ENCODE measurements at regions not wholly inside any gene's neighbourhood (a gene's known extent, or its start where the extent isn't known, plus 50 kb on each side); places are given as distances from the start of the nearest gene placed in this dataset.

DNA sequence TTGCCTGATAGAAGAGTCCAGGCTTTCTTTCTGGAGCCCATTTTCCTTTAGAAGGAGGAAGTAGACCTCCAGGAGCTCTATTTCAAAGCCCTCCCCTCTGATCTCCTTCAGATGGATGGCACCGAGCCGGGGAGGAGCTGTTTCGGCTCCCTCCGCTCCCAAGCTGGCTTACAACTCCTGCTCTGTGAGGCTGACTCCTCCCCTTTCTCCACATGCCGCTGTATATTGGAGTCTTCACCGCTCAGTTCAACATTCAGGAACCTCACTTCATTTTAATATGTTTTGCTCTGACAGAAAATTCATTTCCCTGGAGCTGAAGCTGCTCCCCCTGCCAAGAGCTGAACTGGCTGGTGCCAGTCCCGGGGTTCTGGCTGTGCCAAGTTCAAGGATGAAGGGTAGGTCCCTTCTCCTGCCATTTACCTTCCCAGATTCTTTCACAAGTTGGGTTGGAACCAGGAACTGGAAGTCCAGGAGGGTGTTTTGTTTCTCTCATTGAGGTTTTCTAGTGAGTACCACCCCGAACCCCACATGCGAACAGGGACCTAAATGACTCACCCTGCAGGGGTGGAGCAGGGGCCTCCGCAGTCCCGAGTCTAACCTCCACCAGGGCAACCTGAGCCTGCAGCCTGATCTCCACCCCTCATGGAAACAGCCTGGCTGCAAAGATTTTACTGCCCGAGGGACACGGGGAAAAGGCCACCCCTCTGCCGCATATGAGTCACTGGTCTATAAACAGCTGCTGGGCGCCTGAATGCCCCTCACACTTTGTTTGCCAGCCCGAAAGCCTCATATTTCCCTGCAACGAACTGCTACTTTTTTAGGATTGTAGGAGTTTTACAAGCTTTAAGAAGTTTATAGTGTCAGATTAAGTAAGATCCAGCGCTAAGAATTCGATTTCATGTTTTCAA, 68.6 kb upstream of the FOXA2 start:
- Histone ChIP-seq H3K27ac (no peak overlapping the region), H3K27me3 (replicated peaks in 1 of 7) (peaks cover 0 to 13% (median 5%) of the 10 kb centered on the region in 7 donors), H3K9me3 (peaks cover 0 to 7% (median 0%) of the 10 kb centered on the region in 8 donors), H3K4me1 (no peaks in the 10 kb centered on the region), H3K36me3 (no peaks in the 10 kb centered on the region), H3K4me3 (no peak overlapping the region)
- intact Hi-C loops (cut with DNase I; ENCODE audit: low total_unique reads) = no loop called here
- 60 to 69% (median 67%) methylated on average over 17 to 19 of the region's 19 CpGs for WGBS, 5 donors
- TF ChIP-seq POLR2AphosphoS5 (IDR thresholded peaks at IDR 0.05) = no peak
- TF ChIP-seq, protein P1, sequence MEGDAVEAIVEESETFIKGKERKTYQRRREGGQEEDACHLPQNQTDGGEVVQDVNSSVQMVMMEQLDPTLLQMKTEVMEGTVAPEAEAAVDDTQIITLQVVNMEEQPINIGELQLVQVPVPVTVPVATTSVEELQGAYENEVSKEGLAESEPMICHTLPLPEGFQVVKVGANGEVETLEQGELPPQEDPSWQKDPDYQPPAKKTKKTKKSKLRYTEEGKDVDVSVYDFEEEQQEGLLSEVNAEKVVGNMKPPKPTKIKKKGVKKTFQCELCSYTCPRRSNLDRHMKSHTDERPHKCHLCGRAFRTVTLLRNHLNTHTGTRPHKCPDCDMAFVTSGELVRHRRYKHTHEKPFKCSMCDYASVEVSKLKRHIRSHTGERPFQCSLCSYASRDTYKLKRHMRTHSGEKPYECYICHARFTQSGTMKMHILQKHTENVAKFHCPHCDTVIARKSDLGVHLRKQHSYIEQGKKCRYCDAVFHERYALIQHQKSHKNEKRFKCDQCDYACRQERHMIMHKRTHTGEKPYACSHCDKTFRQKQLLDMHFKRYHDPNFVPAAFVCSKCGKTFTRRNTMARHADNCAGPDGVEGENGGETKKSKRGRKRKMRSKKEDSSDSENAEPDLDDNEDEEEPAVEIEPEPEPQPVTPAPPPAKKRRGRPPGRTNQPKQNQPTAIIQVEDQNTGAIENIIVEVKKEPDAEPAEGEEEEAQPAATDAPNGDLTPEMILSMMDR (IDR thresholded peaks at IDR 0.05 in 8 of 11, conservative IDR thresholded peaks at IDR 0.05 in 3 of 11) = no peak
- no peak for TF ChIP-seq POLR2A (IDR thresholded peaks at IDR 0.05)
- DNase-seq = no peak

DNA sequence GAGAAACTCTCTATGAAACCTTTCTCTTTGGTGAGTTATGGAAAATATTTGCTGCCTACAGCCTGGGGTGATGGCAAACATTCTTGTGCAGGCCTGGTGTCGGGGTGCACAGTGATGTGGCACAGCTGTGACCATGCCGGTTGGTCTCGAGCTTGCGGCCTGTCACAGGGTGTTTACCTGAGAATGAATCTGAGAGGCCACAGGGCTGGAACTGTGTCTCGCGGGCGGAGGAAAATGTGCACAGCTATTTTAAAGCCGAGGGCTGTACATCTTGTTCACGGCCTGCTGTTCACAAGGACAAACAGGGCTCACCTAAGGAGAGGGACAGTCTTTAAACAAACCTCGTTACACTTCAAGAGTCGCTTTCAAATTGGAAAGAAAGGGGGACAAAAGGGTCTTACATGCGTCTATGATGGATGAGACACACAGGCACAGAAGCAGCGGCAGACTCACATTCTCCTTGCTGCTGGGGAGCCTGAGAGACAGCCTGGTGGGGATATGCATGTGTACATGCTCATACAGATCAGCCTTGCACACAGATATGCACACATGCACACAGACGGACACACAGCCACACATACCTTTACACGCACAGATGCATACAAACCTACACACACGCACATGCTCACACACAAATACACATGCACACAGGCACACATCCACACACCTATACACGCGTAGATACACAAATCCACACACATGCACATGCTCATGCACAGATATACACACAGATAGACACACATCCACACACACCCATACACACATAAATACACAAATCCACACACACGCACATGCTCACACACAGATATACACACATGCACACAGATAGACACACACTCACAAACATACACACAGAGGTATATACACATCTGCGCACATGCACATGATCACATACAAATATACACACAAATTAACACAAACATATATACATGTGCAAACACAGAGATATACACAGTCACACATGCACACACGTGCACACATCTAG, 69.6 kb upstream of the FOXA2 start:
- no peak overlapping the region for H3K27ac ChIP-seq
- no peaks in the 10 kb centered on the region for H3K4me1 ChIP-seq
- no peak for TF ChIP-seq POLR2AphosphoS5 (IDR thresholded peaks at IDR 0.05)
- TF ChIP-seq, protein P1 (IDR thresholded peaks at IDR 0.05 in 8 of 11, conservative IDR thresholded peaks at IDR 0.05 in 3 of 11) = no peak
- H3K9me3 ChIP-seq = peaks cover 0 to 7% (median 0%) of the 10 kb centered on the region in 8 donors
- intact Hi-C loops (cut with DNase I; ENCODE audit: low total_unique reads) = no loop called here
- WGBS, 5 donors = 83 to 92% (median 88%) methylated on average over 21 of the region's 21 CpGs
- no peaks in the 10 kb centered on the region for H3K36me3 ChIP-seq
- H3K4me3 ChIP-seq = no peak overlapping the region
- peaks cover 0 to 13% (median 5%) of the 10 kb centered on the region in 7 donors for H3K27me3 ChIP-seq (replicated peaks in 1 of 7)
- no peak for DNase-seq

DNA sequence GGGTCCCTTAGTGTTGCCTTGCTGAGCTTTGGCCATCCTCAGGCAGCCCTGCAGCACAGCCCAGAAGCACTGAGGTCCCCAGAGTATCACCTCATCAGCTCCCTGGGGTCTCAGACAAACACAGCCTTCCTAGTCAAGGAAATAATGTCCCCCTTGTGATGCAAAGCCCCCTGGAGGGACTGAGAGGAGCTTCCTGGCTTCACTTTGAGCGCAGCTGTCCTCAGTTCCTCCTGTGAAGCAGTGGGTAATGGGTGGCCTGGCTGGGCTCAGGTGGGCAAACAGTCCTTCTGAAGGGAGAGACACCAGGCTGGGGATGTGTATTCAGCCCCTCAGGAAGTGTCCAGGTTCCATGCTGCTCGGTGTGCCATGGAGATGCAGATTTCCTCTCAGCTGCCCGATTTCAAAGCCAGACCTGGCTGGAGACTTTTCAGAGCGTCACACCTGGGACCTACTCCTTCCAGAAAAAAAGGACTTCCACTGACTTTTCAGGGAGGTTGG, 79.2 kb upstream of the FOXA2 start:
- intact Hi-C loops (cut with DNase I; ENCODE audit: low total_unique reads) = no loop called here
- DNase-seq = no peak
- WGBS, 5 donors = 33 to 52% (median 39%) methylated on average over 4 of the region's 4 CpGs
- TF ChIP-seq, protein P1 (IDR thresholded peaks at IDR 0.05 in 8 of 11, conservative IDR thresholded peaks at IDR 0.05 in 3 of 11) = no peak
- TF ChIP-seq POLR2A (IDR thresholded peaks at IDR 0.05) (no peak), POLR2AphosphoS5 (IDR thresholded peaks at IDR 0.05) (no peak)
- Histone ChIP-seq H3K4me1 (no peaks in the 10 kb centered on the region), H3K27me3 (replicated peaks in 1 of 7) (peaks cover 0 to 6% (median 0%) of the 10 kb centered on the region in 7 donors), H3K36me3 (no peaks in the 10 kb centered on the region), H3K27ac (no peak overlapping the region), H3K9me3 (peaks cover 0 to 14% (median 9%) of the 10 kb centered on the region in 8 donors), H3K4me3 (no peak overlapping the region)
